Peyer's patch (tissue), 4 donors: ENCODE measurements at regions not wholly inside any gene's neighbourhood (a gene's known extent, or its start where the extent isn't known, plus 50 kb on each side); places are given as distances from the start of the nearest gene placed in this dataset.
A peak's percentile ranks its signal among the peaks of the same experiment; 100 is the strongest.

ENCODE experiments used
- POLR2A ChIP-seq, 2 donors: fragments of 450-650 bp; IDR thresholded peaks; one replicate each; pipeline ENCODE4 v1.5.1; 2017; ENCODE audit warnings: antibody characterized with exemption in 2 of 2, mild to moderate bottlenecking in 2 of 2, moderate library complexity in 2 of 2
- TF ChIP-seq, protein P1 (sequence below), 6 experiments: fragments of 450-650 bp in 4 of 6; fragments of 200-600 bp in 2 of 6; sonication (generic) in 1 of 6; IDR thresholded peaks; one replicate each; pipeline ENCODE4 v1.5.1; 2017 to 2019; ENCODE audit warnings: antibody characterized with exemption in 6 of 6, mild to moderate bottlenecking in 3 of 6, moderate library complexity in 1 of 6

DNA sequence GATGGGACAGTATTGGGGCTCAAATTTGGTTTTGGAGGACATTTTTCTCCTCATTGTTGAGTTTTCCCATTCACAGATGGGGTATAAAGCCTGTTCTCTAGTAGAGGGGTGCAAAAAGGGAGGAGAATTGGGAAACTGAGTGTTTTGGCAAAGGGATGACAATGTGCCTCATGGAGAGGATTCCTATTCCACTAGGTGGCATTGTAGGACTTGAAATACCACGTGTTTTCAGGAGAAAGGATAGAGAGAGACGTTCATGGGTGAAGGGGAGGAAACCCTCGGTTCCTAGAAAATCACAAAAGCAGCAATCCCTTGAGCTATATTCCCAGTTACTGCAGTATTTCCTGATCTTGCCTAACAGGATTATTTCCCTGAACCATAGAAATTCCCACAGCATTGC, 113.7 kb upstream of the SRD5A2 start:
- TF ChIP-seq, protein P1, sequence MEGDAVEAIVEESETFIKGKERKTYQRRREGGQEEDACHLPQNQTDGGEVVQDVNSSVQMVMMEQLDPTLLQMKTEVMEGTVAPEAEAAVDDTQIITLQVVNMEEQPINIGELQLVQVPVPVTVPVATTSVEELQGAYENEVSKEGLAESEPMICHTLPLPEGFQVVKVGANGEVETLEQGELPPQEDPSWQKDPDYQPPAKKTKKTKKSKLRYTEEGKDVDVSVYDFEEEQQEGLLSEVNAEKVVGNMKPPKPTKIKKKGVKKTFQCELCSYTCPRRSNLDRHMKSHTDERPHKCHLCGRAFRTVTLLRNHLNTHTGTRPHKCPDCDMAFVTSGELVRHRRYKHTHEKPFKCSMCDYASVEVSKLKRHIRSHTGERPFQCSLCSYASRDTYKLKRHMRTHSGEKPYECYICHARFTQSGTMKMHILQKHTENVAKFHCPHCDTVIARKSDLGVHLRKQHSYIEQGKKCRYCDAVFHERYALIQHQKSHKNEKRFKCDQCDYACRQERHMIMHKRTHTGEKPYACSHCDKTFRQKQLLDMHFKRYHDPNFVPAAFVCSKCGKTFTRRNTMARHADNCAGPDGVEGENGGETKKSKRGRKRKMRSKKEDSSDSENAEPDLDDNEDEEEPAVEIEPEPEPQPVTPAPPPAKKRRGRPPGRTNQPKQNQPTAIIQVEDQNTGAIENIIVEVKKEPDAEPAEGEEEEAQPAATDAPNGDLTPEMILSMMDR (IDR thresholded peaks at IDR 0.05): peak in 2 of 6 experiments; percentile 21 to 25
- no peak for TF ChIP-seq POLR2A (IDR thresholded peaks at IDR 0.05)
